ENCODE measurements at regions not wholly inside any gene's neighbourhood (a gene's known extent, or its start where the extent isn't known, plus 50 kb on each side); places are given as distances from the start of the nearest gene placed in this dataset.

DNA sequence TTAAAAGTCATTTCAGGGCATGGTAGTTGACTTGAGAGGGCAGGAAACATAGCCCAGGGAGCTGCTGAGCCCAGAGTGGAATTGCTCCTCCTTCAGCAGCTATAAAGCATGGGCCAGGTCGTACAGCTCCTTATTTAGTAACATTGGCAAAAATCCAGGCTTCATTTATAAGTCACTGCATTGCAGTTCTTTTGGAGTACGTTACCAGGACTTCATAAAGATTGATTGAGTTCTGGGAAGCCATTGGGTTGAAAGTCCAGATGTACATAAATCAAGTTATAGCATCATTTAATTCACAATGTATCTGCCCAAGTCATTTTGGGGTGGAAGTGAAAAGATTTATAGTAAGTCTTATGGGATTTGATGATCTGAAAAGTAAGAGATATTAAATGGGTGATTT, 53.0 kb upstream of the ANKEF1 start:
- no peak for DNase-seq

DNA sequence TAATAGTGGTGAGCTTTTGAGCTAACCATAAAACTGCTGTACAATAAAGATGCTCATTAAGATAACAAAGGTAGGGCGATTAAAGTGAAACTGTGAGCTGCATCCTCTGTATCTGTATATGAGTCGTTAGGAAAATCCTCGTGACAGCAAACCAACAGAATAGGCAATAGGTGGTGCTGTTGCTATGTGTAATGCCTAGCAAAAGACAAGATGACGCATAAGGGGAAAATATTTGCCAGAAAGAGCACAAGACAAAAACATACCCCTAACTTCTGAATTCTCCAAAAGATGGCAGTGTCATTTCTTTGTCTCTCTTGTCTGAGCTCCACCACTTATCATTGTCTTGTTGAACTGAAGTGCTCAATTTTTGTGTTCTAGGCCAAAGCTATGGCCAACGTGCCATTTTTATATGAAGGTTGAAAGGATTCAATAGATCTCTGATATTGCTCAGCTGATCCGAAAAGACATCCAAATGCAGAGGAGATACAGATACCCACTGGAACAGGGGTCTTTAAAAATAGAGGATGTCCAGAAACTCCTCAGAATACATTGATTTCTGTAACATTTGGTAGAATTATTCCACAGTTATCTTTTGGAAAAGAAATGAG, 56.3 kb upstream of the ANKEF1 start:
- peak; percentile 74 for DNase-seq

DNA sequence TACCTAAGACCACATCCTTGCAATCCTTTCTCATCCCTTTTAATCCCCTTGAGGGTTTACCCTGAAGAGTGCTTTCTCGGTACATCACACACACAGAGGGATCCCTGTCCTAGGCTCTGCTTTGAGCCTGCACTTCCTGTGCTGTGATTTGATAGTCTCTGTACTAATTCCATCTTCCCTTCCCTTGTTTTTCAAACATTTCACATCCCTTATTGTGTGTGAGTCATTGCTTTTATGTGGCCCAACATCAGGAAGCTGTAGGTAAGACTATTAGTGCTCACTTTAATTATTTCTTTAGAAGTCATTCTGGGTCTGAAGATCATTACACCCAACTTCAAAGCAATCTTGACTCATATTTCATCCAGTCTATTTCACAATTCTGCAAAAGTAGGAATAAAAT, 57.2 kb upstream of the ANKEF1 start:
- no peak for DNase-seq

DNA sequence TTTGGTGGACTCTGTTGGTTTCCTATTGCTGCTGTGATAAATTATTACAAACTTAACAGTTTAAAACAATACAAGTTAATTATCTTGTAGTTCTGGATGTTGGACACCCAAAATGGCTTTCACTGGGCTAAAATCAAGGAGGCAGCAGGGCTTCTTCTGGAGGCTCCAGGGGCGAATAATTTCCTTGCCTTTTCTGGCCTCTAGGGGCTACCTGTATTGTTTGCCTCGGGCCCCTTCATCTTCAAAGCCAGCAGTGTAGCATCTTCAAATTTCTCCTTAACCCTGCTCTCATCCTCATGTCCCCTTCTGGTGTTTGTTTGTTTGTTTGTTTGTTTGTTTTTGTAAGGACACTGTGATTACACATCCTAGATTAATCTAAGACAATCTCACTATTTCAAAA, 60.5 kb upstream of the ANKEF1 start:
- no peak for DNase-seq

DNA sequence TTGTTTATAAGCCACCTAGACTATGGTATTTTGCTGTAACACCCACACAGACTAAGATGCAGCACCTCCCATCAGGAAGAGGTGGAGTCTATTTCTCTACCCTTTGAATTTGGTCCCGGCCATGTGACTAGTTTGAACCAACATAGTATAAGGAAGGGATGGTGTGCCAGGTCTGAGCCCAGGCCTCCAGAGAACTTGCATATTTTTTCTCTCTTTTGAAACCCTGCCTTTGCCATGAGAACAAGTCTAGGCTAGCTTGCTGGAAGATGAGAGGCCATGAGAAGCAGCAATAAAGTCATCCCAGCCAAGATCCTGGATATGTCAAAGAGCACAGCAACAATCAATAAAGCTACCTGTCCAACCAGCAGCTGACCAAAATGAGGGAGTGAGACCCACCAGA, 63.0 kb upstream of the ANKEF1 start:
- DNase-seq, result no peak

DNA sequence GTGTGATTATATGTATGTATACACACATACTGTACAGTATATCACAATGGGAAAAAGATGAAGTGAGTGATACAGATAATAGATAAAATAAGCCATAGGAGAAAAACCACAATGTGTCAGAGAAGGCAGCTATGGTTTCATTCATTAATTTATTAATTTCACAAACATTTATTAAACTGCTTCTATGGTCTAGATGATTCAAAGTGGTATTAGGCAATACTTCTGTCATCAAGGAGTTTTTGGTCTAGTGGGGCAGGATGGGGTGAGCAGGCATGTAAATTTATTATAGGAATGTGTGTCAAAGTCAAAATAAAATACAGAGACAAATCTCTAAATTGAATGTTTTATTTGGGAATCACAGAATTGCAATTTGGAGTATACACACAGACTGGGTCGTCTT, 65.2 kb upstream of the ANKEF1 start:
- DNase-seq, result no peak

DNA sequence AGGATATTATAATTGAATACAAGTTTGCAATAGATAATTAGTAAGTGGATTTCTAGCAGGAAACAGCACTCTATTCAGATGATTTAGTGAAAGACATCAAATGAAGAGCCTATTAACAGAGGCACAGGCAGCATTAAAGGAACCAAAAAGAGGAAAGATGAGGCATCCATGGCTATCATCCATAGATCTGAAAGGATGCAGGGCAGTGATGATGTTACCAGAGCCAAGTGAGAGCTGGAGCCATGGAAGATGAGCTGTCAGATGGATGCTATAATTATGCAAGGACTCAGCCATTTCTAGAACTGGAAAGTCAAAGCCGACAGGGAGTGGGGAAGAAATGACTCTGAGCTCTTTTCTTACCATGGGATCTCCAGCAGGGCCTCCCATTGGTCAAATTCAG, 66.8 kb upstream of the ANKEF1 start:
- no peak for DNase-seq

DNA sequence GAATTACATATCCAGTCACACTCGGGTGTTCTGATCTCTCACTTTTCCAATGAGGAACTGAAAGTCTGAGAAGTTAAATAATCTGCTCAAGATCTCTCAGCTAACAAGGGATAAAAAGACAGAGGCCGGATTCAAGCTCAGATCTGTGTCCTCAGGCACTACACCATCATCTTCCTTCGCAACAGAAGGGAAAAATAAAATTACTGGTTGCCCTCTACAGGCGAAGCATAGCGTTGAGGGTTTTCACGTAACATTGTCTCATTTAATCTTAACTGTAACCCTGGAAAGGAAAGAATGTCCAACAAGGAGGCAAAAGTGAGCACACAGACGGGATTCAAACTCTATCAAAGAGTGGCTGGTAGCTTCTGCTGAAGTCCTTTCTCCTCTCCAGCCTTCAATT, 67.8 kb upstream of the ANKEF1 start:
- DNase-seq, result no peak

DNA sequence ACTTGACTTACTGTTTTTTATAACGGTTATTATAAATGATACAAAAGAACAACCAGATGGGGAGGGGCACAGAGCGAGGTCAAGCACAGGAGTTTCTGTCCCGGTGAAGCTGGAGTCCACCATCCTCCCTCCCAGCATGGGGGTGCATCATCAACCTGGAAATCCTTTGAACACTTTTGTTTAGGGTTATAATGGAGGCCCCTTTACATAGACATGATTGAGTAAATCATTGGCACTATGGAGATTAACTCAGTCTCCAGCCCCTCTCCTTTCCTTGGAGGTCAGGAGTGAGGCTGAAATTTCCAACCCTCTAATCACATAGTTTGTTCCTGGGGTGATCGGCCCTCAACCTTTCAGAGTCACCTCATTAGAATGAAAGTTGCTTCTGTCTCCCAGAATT, 71.8 kb upstream of the ANKEF1 start:
- no peak for DNase-seq

DNA sequence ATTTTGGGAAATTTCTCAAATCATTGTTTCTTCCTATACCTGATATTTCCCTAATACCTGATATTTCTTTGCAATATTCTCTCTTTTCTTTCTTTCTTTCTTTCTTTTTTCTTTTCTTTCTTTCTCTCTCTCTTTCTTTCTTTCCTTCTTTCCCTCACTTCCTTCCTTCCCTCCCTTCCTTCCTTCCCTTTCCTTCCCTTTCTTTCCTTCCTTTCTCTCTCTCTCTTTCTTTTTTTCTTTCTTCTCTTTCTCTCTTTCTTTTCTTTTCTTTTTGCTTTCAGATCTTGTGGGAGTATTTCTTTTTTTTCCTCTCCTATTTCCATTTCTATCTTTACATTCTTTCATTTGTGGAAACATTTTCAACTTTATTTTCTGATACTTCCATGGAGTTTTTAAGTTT, 76.1 kb upstream of the ANKEF1 start:
- no peak for DNase-seq

DNA sequence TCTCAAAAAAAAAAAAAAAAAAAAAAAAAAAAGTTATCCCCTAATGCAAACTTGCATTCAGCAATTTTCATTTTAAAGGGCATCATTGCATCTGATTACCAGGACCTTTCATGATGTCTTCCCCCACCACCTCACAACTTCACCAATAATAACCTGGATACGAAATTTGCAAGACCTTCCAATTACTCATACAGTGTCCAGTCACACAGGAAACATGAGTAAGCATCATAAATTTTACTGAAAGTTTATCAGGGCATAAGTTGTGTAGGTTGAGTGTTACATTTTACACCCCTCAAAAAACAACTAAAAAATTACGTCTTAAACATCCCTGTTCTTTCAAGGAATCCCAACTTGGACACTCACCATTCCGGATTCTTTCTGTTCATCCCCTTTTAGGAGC, 79.1 kb upstream of the ANKEF1 start:
- DNase-seq, result no peak

DNA sequence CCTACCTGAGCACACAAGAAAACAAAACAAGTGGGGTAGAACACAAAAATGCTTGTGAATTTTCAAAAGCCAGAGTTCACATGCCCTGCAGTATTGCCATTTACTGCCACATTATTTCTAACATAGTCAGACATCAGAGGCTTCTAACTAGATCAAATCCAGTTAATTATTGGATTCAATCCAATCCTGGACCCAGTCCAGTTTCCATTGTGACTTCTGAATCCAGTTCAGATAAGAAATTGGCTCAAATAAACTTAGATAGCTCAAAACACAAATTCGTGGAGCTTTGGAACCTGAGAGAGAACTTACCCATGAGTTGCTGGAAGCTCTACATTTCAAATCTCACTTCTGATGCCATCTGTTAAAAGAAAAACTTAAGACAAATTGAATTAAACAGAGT, 85.2 kb upstream of the ANKEF1 start:
- no peak for DNase-seq

DNA sequence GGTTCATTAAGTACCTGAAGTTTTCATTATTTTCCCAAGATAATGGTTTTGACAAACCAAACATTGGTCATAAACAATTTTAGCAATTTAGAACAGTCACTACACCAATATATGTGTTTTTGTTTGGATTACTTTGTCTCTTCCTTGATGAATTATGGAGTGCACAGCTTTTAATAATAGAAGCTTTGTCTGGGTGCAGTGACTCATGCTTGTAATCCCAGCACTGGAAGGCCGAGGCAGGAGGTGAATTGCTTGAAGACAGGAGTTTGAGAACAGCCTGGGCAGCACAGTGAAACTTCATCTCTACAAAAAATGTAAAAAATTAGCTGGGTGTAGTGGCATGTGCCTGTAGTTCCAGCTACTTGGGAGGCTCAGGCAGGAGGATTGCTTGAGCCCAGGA, 89.4 kb upstream of the ANKEF1 start:
- DNase-seq, result no peak

DNA sequence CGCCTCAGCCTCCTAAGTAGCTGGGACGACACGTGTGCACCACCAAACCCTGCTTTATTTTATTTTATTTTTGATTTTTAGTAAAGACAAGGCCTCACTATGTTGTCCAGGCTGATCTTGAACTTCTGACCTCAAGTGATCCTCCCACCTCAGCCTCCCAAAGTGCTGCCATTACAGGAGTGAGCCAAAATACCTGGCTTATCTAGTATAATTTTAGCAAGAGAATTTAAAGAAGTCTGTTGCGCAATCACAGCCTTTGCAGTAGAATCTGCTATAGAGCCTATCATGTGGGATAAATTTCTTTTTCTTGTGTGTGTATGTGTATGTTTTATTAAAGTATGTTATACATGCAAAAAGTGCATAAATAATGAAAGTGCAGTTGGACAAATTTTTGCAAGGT, 92.1 kb upstream of the ANKEF1 start:
- DNase-seq, result no peak

DNA sequence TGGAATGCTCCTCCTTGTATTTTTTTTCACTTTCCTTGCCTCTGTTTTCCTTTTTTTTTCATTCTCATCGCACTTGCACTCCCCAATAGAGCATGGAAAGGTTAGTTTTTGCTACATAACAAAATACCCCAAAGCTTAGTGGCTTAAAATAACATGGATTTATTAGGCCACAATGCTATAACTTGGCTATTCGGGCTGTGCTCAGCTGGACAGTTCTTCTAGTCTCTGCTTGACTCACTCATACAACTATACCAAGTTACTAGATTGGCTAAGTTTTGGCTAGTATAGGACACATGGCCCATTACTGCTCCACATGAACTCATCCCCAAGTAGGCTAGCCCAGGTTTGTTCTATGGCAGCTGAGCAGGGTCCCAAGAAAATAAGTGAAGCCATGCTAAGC, 94.5 kb upstream of the ANKEF1 start:
- DNase-seq, result no peak

DNA sequence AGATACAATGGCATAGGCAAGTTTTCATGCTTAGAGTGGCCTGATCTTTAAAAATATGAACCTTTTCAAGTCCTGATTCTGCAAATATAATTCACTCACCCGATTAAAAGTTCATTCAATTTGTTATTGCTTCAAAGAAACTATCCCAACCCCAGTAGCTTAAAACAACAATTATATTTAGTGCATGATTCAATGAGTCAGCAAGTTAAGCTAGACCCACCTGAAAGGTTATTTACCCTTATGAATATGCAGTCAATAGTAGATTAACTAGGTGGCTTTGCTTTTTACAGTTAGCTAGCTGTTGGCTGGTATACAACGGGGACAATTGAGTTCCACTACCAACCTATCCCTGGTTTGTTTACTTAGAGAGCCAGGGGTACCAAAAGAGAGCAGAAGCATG, 95.6 kb upstream of the ANKEF1 start:
- no peak for DNase-seq

DNA sequence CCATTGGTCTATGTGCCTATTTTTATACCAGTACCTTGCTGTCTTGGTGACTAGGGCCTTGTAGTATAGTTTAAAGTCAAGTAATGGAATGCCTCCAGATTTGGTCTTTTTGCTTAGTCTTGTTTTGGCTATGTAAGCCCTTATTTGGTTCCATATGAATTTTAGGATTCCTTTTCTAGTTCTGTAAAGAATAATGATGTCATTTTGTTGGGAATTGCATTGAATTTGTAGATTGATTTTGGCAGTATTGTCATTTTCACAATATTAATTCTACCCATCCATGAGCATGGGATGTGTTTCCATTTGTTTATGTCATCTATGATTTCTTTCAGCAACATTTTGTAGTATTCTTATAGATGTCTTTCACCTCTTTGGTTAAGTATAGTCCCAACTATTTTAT, 96.4 kb upstream of the PAK5 start:
- DNase-seq, result no peak

DNA sequence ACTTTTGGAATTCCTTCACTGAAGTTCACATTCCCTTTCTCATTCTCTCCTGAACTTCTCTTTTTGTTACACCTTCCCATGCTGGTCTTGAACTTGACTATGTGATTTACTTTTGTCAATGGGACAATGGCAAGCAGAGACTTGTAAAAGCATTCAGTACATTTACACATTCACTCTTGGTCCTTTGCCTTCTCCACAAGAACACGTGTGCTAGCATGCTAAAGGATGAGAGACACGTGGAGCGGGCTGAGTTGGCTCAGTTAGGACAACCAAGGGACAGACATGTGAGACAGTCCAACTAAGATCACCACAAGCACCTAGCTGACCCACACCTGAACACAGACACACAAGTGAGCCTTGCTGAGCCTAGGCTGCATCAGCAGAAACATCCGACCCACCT, 91.3 kb upstream of the PAK5 start:
- no peak for DNase-seq

DNA sequence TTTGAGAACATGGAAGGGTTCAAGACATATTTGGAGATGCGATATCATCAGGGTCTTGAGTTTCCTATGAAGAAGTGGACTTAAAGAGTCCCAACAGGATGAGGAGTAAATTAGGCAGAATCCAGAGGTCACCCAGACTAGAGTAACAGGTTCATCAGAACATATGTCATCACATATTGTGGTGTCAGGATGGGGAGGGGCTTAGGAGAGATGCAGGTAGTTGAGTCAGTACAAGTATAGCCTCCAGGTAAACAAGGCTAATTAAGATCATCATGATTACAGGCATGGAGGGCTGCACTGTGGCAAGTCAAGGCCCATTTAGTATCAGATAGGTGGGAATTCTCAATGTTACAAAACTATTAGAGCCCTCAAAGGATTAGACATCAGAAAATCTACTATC, 90.1 kb upstream of the PAK5 start:
- no peak for DNase-seq

DNA sequence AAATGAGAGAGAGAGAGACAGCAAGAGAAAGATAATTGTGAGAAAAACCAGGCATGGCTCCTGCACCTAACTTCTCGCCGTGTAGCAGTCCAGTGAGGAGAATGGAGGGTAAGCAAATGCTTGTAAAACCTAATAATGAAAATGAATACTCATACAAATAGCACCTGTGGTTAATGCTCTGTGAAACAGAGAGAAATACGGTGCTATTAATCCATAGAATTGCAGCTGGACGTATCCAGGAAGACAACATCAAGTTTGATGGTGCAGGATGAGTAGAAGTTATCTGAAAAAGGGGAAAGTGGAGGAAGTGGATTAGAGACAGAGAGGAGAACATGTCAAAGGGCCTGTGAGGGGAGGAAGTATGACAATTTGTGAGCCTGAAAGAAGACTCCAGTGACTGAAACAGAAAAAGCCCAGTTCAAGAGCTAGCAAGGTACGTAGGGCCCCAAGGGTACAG, 89.4 kb upstream of the PAK5 start:
- no peak for DNase-seq

DNA sequence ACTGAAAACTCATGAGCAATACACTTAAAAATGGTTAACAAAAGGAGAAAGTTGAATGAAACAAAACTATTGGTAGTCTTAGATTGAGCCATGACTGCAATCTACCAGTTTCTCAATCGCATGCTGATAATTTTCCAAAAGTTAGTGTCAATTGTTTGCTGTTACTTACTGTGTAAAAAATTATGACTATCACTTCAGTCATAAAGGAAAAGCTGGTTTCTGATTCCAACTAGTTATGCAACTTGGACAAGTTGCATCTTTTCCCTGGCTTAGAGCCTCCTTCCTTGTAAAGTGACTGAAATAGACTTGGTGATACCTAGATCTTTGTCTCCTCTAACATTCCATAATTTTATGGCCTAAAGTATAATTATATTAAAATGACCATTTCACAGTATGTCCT, 88.3 kb upstream of the PAK5 start:
- DNase-seq, result no peak

DNA sequence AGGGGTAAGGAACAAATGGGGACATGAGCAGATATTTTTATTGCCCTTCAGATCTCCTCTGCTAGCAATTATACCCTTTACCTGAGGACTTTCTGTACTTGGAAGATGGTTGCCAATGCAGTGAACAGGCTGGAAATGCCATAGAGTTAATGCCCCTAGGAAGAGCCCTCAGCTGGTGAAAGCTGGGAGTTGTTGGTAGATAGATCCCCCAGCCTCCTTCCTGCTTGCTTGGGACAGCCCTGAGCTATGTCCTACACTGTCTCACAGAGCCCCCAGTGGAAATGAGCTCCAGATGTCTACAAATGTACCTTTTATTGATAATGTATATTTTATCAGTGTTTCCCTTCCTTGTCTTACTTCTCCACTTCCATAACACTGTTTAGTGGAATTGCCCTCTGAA, 87.6 kb upstream of the PAK5 start:
- no peak for DNase-seq

DNA sequence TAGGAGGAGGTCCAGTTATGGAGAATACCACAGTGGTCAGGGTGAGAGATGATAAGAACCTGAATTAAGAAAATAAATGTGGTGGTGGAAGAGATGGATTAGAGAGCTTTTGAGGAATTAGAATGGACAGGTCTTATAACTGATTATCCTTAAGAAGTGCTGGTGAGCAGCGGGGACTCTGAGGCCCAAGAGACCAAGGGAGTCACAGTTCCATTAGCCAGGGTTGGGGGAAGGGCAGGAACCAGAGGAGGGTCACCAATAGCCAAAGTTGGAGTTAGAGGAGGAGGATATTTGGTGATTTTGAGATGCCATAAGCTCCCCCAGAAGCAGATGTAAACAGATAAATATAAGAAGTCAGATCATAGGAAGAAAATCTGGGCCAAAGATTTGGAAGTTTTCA, 87.1 kb upstream of the PAK5 start:
- no peak for DNase-seq

DNA sequence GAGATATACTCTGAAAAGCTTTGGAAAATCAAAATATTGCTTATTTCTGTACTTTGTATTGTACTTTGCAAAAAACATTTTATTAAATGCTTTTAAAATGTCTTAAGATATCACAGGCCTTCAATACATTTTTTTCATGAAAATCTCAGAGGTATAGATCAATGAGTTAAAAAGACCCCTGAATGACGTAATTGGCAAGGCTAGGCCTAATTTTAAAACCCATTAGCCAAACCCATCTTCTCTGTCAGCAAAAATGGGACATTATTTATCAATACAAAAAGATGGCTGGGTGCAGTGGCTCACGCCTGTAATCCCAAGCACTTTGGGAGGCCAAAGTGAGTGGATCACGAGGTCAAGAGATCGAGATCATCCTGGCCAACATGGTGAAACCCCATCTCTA, 84.8 kb upstream of the PAK5 start:
- no peak for DNase-seq

DNA sequence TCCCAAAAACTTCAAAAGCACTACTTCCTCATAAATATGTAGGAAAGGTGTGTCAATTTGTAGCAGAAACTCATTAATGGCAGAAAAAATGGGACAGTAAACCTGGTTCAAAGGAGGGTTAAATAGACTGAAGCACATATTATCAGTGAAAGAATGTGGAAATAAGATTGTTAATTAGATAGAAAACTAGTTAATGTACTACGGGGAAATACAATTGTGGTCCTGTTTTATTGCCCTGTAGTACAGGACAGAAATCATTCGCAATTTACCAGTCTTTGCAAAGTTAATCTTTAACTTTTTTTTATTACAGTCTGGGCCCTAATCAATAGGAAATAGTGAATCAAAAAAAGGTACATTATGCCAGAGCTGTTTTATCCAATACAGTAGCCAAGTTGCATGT, 82.0 kb upstream of the PAK5 start:
- DNase-seq, result no peak

Measured in NCI-H1092 (cell line).